HL-60/S4 (cell line): ENCODE measurements at regions not wholly inside any gene's neighbourhood (a gene's known extent, or its start where the extent isn't known, plus 50 kb on each side); places are given as distances from the start of the nearest gene placed in this dataset.

Experiments used
- in situ Hi-C: fragments of 300-500 bp; cut with MboI; formaldehyde crosslinking; loops from 2 replicates; pipeline ENCODE4 v1.14.3; 2022; ENCODE audit warnings: low sequenced_read_pairs

DNA sequence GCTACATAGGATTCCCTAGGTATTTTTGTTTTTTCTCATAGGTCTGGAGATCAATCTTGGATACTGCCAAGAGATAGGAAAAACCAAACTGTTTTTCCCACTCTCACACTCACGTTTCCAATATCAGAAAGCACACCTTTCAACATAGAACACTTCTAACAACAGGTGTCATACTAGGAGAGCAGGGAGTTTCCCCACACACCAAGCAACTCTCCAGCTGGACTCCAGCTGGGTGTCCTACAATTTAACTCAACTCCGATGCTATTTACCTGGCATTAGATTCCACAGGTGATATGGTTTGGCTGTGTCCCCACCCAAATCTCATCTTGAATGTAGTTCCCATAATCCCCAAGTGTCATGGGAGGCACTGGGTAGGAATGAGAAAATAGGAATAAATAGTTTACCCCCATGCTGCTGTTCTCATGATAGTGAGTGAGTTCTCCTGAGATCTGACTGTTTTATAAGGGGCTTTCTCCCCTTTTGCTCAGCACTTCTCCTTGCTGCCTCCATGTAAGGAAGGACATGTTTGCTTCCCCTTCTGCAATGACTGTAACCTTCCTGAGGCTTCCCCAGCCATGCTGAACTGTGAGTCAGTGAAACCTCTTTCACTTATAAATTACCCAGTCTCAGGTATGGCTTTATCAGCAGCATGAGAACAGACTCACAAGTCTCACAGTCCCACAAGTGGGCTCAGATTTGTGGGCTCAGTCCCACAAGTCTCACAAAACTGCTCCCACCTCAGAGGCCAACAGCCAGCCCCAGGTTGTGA is 354.5 kb upstream of the THBS1 start:
- in situ Hi-C loops: no loop called here

- in situ Hi-C loops: no loop called here
Measured at GRCh38 chr15:39227001-39227400, 353.9 kb upstream of the THBS1 start.

GRCh38 chr15:39228889-39229288 is 352.0 kb upstream of the THBS1 start:
- in situ Hi-C loops: no loop called here

DNA sequence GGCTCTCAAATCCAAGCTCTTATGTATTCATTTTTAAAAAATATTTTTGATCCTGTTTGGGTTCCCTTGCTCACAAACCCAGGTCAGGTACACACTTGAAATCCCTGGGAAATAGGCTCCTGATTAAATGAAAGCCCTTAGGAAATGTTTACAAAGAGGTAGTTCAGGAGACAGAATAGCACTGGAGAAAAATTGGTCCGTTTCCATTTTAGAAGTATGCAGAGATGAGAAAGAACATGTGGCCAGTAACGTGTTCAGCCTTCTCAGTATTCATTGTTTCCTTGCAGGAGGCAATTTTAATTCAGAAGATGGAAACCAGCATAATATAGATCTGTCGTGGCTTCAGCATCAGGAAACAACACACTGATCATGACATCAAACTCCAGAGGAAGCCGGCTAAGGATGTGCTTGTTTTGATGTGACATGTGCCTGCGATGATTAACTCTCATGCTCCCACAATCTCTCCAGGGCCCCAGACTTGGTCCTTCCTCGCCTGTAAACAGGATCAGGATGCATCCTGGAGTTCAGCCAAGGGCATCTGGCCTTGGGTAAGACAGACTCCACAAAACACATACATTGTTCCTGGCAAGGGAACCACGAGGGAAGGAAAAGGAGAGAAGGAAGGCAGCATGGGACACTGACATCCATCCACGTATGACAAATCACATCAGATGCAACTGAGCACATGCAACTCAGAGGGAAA is 350.5 kb upstream of the THBS1 start:
- in situ Hi-C loops: no loop called here

GRCh38 chr15:39230908-39231285 is 350.0 kb upstream of the THBS1 start:
- in situ Hi-C loops: no loop called here

- in situ Hi-C loops: no loop called here
Measured at GRCh38 chr15:39232512-39232911, 348.4 kb upstream of the THBS1 start.

DNA sequence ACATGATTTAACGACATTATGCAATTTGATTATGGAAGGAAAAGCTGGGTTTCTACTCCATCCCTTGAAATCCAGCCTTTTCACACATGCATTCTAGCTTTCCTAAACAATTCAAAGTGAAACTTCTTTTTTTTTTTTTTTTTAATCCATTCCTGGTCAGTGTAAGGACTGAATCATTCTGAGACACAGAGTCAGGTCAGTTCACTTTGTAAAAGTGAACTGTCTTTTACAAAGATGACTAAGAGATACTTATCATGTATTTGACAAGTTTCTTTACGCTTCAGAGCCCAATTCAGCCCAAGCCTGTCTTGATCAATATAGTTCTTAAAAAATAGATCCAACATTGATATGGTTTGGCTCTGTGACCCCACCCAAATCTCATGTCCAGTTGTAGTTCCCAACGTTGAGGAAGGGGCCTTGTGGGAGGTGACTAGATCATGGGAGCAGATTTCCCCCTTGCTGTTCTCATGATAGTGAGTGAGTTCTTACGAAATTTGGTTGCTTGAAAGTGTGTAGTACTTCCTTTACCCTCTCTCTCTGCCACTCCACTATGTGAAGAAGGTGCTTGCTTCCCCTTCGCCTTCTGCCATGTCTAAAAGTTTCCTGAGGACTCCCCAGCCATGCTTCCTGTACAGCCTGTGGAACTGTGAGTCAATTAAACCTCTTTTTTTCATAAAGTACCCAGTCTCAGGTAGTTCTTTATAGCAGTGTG is 345.6 kb upstream of the THBS1 start:
- in situ Hi-C loops: no loop called here

DNA sequence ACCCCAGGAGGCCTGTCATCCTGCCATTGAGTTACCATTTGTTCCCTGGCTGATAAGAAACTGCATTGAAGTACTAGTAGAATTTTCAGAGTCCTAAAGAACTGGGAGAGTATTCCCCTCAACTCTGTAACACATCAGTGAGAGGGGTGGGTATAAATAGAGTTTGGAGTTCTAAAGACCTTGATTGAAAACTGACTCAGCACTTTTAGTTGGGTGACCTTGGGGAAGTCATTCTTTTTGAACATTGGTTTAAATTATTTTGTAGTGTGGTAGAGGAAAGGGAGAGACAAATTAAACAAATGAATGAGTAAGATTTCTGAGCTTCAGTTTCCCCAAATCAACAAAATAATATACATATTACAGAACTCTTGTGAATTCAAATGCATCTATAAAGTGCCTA is 344.5 kb upstream of the THBS1 start:
- in situ Hi-C loops: no loop called here

DNA sequence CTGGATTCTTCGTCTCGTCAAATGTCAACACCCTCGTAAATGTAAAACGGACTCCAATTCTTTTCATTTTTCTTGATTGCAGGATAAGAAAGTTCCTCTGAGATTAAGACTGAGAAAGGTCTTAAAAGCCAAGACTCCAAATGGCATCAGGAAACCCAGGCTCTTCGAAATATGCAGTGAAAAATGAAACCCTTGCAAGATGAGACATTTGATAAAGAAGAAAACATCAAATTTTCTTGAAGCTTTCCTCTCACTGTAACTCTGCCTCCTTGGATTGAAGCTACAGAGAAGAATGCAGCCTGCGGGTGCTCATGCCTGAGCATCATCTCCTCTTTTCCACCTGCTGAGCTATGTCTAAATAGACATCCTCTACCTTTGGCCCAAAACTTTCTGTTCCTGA is 342.4 kb upstream of the THBS1 start:
- in situ Hi-C loops: no loop called here

GRCh38 chr15:39239562-39239961 is 341.3 kb upstream of the THBS1 start:
- in situ Hi-C loops: no loop called here

DNA sequence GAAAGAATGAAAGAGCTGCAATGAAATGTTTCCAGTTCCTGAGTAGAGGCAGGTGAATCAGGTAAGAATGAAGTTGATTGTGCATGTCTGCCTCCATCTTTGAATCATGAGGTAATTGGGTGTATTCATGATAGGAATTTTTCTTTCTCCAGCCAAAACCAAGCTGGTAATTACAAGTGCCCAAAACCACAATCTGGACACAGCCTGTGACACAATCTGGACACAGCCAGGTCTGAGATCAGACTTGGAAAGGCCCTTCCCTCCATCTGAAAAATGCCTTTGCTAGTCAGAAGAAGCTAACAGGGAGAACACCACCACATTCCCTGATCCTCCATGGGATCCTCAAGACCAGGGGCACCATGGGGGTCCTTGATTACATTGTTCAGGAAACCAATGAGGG is 338.5 kb upstream of the THBS1 start:
- in situ Hi-C loops: no loop called here

DNA sequence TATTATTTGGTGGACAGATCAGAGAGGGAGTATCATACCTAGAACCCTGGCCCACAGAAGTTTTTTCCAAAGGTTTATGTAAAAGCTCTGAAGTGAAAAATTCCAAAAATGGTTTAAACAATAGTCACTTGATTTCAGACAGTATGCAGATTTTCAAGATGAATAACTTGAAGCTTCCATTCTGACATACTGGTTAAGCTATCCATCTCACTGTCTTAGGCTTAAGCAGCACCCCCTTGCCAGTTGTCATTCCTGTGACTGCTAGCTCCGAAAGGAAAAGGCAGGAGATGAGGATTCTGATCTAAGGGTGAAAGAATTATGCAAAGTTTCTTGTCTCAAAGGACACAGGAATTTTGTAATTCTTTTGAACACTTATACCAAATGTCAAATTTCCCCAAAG is 337.5 kb upstream of the THBS1 start:
- in situ Hi-C loops: no loop called here

- in situ Hi-C loops: no loop called here
Measured at GRCh38 chr15:39244776-39245175, 336.1 kb upstream of the THBS1 start.

GRCh38 chr15:39246523-39246922 is 334.4 kb upstream of the THBS1 start:
- in situ Hi-C loops: no loop called here

- in situ Hi-C loops: no loop called here
Measured at GRCh38 chr15:39247574-39247973, 333.3 kb upstream of the THBS1 start.

GRCh38 chr15:39248204-39248603 is 332.7 kb upstream of the THBS1 start:
- in situ Hi-C loops: no loop called here

DNA sequence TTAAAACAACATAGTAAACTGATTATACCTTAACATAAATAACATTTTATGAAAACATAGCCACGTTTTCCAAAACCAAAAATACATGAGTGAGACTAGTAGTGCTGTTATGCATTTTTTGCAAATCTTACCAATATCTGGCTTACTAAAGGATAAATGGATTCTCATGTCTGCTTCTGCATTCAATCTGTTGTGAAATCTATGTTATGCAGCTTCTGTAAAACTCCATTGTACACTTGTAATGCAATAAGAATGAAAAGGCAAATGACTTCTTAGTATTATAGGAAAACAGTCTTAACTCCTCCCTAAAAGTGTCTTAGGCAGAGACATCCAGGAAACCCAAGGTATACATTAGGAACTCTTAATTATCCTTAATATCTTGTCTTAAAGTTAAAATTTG is 330.9 kb upstream of the THBS1 start:
- in situ Hi-C loops: no loop called here

DNA sequence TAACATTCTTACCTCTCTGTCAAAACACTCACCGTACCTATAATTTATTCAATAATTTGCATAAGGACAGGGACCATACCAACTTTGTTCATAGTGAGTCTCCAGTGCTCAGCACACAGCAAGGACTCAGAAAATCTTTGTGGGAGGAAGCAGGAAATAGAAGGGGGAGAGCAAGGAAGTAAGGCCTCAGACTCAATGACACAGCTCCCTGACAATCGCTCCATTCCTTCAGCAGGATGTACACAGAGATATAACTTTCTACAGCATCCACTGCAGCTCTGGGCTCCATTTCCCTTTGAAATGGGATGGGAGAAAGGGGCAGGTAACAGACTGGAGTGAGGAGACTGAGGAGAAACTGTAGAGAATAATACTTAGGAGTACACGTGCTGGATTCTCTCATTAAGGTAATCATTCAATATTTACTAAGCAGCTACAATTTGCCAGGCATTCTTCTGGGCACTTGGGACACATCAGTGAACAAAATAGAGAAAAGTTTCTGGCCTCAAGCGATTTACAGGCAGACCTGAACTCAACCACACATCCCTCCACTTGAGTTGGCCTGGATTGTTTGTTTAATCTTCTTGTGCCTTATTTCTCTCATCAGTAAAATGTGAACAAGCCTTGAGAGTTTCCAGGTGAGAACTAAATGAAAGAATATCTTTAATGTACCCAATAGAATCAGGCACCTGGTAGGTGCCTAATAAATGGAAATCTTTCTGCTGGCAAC is 330.3 kb upstream of the THBS1 start:
- in situ Hi-C loops: no loop called here

GRCh38 chr15:39251413-39252133 is 329.3 kb upstream of the THBS1 start:
- in situ Hi-C loops: no loop called here

- in situ Hi-C loops: no loop called here
Measured at GRCh38 chr15:39252134-39252470, 328.8 kb upstream of the THBS1 start.

- in situ Hi-C loops: no loop called here
Measured at GRCh38 chr15:39253552-39253951, 327.3 kb upstream of the THBS1 start.
